ENCODE measurements at regions not wholly inside any gene's neighbourhood (a gene's known extent, or its start where the extent isn't known, plus 50 kb on each side); places are given as distances from the start of the nearest gene placed in this dataset.

GRCh38 chr2:180753809-180754761 is 226.3 kb upstream of the UBE2E3 start:
- no peak overlapping the region for H3K56ac ChIP-seq (ENCODE audit: extremely low read depth, insufficient read depth, low read length)
- DNase-seq (peak; percentile 82), ATAC-seq (ENCODE audit: low read depth) (peak; percentile 84)
- H2AFZ ChIP-seq (replicated peaks; ENCODE audit: low read length, poor library complexity): peak overlapping the region; percentile 71
- CTCF ChIA-PET: interaction anchor here (0.6 to 1.1 kb wide), 3 partner anchors 9 to 36 kb away, joined by 3 read pairs; no protein-coding TSS in a partner anchor
- in situ Hi-C loops (cut with MboI; ENCODE audit: low sequenced_read_pairs) (no loop called here), dilution Hi-C loops (cut with HindIII; ENCODE audit: low sequenced_read_pairs, unreplicated experiment) (no loop called here), intact Hi-C loops (cut with micrococcal nuclease) (no loop called here)
- H2BK20ac ChIP-seq (ENCODE audit: low read depth, low read length): peak overlapping the region; percentile 65; the same call in 1 of the 2 replicates
- H2BK15ac ChIP-seq (ENCODE audit: low read depth, low read length): no peak overlapping the region
- no CpG with 5 or more reads among the region's 5 CpGs for WGBS, 2 experiments (ENCODE audit: extremely low coverage in 2 of 2, insufficient read length in 1 of 2)
- H3K4me1 ChIP-seq (ENCODE audit: control insufficient read depth, insufficient read depth, low read length): no peaks in the 10 kb centered on the region
- no peak overlapping the region for H3K18ac ChIP-seq (ENCODE audit: low read depth, low read length)
- H3K27me3 ChIP-seq (ENCODE audit: control insufficient read depth, insufficient read depth, low read length): no peaks in the 10 kb centered on the region
- peak overlapping the region; percentile 50; the same call in 1 of the 2 replicates for H3K14ac ChIP-seq (replicated peaks; ENCODE audit: low read depth, low read length)
- no peak overlapping the region for H3K9ac ChIP-seq (ENCODE audit: low read depth, low read length)
- peak overlapping the region; percentile 13; the same call in 1 of the 2 replicates for H2BK120ac ChIP-seq (ENCODE audit: low read depth, low read length)
- H4K5ac ChIP-seq (ENCODE audit: low read depth, low read length): no peak overlapping the region
- POLR2A ChIA-PET (ENCODE audit: unreplicated experiment): no interaction called here
- no peaks in the 10 kb centered on the region for H3K79me1 ChIP-seq (ENCODE audit: low read depth in 1 of 2, low read length in 2 of 2)
- H2AK5ac ChIP-seq (ENCODE audit: low read depth, low read length): no peak overlapping the region
- H3K27ac ChIP-seq (ENCODE audit: insufficient read depth, low read length): no peak overlapping the region
- H4K8ac ChIP-seq (ENCODE audit: low read depth in 2 of 2, low read length in 2 of 2): peak overlapping the region in 1 of 2 experiments; percentile 55; a peak in 2 of 4 replicates
- BruUV-seq (replicated peaks): no TSS peak
- H3K23ac ChIP-seq (ENCODE audit: low read depth, low read length): no peak overlapping the region
- no peak overlapping the region for H4K91ac ChIP-seq (ENCODE audit: insufficient read depth, low read depth, low read length)
- no peak overlapping the region for H2AK9ac ChIP-seq (replicated peaks; ENCODE audit: low read depth, low read length, poor library complexity)
- no peak for TF ChIP-seq MXI1 (IDR thresholded peaks at IDR 0.05; ENCODE audit: borderline replicate concordance, low read depth, low read length)
- no peak for TF ChIP-seq RAD21 (IDR thresholded peaks at IDR 0.05; ENCODE audit: low read length)
- no peak for TF ChIP-seq RCOR1 (IDR thresholded peaks at IDR 0.05; ENCODE audit: insufficient replicate concordance, low read length)
- TF ChIP-seq SMC3 (IDR thresholded peaks at IDR 0.05; ENCODE audit: low read depth, low read length): no peak
- TF ChIP-seq NFE2L2 (IDR thresholded peaks at IDR 0.05; ENCODE audit: low read depth, low read length): no peak
- no peak for TF ChIP-seq ELK1 (IDR thresholded peaks at IDR 0.05; ENCODE audit: borderline replicate concordance, low read depth, low read length)
- TF ChIP-seq MAZ (IDR thresholded peaks at IDR 0.05; ENCODE audit: borderline replicate concordance, low read depth, low read length): no peak
- TF ChIP-seq CEBPB (IDR thresholded peaks at IDR 0.05; ENCODE audit: low read depth, low read length): no peak
- no peak for TF ChIP-seq FOS (IDR thresholded peaks at IDR 0.05; ENCODE audit: low read depth, low read length)
- TF ChIP-seq RFX5 (IDR thresholded peaks at IDR 0.05; ENCODE audit: low read depth, low read length): no peak
- no peak for TF ChIP-seq POLR2A (IDR thresholded peaks at IDR 0.05; ENCODE audit: low read depth, low read length)
- no peak for TF ChIP-seq CTCF (conservative IDR thresholded peaks at IDR 0.05; ENCODE audit: low read depth, low read length)
- TF ChIP-seq CHD1 (IDR thresholded peaks at IDR 0.05; ENCODE audit: low read depth, low read length): no peak
- no peak for TF ChIP-seq USF2 (IDR thresholded peaks at IDR 0.05; ENCODE audit: low read depth, low read length)
- peak overlapping the region; percentile 40; the same call in 1 of the 2 replicates for H3K4ac ChIP-seq (ENCODE audit: low read depth, low read length)
- no peak overlapping the region for H3K4me2 ChIP-seq (ENCODE audit: low read depth, low read length)
- H3K9me1 ChIP-seq (ENCODE audit: insufficient read depth, low read length): peaks cover 3% of the 10 kb centered on the region; the same call in 1 of the 2 replicates
- H3K36me3 ChIP-seq (ENCODE audit: control insufficient read depth, insufficient read depth, low read length): no peaks in the 10 kb centered on the region
- no peak overlapping the region for H3K4me3 ChIP-seq (ENCODE audit: insufficient read depth, low read depth, low read length)
- no peaks in the 10 kb centered on the region for H3K9me3 ChIP-seq (ENCODE audit: control insufficient read depth, insufficient read depth, low read length)
- H4K20me1 ChIP-seq (ENCODE audit: insufficient read depth, low read length): no peaks in the 10 kb centered on the region
- H2BK5ac ChIP-seq (ENCODE audit: low read depth, low read length, poor library complexity, severe bottlenecking): no peak overlapping the region
